ENCODE measurements at regions not wholly inside any gene's neighbourhood (a gene's known extent, or its start where the extent isn't known, plus 50 kb on each side); places are given as distances from the start of the nearest gene placed in this dataset.

GRCh38 chr11:11215944-11216343, 137.1 kb downstream of the CSNK2A3 start:
- Histone ChIP-seq H3K27ac (replicated peaks) (no peak overlapping the region), H3K27me3 (ENCODE audit: insufficient read depth, poor library complexity, severe bottlenecking) (no peaks in the 10 kb centered on the region), H3K4me3 (replicated peaks; ENCODE audit: insufficient read depth, low read length) (no peak overlapping the region)
- no peak for DNase-seq (ENCODE audit: low read depth in 1 of 2, low spot score in 1 of 2)
- TF ChIP-seq REST (IDR thresholded peaks at IDR 0.05; ENCODE audit: insufficient replicate concordance, low read depth) (no peak), POLR2AphosphoS5 (IDR thresholded peaks at IDR 0.05; ENCODE audit: low read depth) (no peak), GABPA (IDR thresholded peaks at IDR 0.05; ENCODE audit: low read depth) (no peak), SPI1 (IDR thresholded peaks at IDR 0.05; ENCODE audit: borderline replicate concordance, low read depth) (no peak)
- TF ChIP-seq, protein P1, sequence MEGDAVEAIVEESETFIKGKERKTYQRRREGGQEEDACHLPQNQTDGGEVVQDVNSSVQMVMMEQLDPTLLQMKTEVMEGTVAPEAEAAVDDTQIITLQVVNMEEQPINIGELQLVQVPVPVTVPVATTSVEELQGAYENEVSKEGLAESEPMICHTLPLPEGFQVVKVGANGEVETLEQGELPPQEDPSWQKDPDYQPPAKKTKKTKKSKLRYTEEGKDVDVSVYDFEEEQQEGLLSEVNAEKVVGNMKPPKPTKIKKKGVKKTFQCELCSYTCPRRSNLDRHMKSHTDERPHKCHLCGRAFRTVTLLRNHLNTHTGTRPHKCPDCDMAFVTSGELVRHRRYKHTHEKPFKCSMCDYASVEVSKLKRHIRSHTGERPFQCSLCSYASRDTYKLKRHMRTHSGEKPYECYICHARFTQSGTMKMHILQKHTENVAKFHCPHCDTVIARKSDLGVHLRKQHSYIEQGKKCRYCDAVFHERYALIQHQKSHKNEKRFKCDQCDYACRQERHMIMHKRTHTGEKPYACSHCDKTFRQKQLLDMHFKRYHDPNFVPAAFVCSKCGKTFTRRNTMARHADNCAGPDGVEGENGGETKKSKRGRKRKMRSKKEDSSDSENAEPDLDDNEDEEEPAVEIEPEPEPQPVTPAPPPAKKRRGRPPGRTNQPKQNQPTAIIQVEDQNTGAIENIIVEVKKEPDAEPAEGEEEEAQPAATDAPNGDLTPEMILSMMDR (IDR thresholded peaks at IDR 0.05; ENCODE audit: insufficient read depth, low read length) = no peak

DNA sequence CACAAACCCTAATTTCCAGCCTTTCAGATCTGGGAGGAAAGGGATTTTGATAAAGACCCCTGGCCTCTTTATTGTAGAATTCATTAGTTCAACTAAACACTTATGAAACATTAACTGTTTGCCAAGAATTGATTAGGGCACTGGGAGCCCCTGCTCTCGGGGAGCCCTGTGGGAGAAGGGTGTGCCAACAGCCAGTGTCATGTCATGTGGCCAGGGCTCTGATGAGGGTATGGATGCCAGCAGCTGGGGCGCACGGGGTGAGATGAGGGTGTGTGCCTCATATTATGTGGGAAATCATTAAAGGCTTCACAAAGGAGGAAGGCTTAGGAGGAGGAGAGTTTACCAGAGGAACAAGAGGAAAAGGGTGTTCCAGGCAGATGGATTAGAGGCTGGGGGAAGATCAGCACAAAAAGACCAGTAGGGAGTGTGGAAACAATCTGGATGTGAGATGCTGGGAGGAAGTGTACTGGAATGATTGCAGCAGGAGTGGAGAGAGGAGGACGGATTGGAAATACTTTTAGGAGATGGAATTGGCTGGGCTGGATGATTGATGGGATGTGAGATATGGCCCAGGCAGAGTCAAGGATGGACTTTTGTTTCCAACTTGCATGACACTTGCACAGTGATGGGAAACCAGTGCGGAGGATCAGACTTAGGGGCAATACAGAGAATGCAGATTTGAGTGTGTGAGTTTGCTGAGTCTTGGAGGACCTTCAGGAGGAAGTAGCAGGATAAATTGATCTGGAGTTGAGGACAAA, 137.8 kb downstream of the CSNK2A3 start:
- DNase-seq (ENCODE audit: low read depth in 1 of 2, low spot score in 1 of 2) = no peak
- no peak overlapping the region for H3K4me3 ChIP-seq (replicated peaks; ENCODE audit: insufficient read depth, low read length)
- no peaks in the 10 kb centered on the region for H3K27me3 ChIP-seq (ENCODE audit: insufficient read depth, poor library complexity, severe bottlenecking)
- no peak for TF ChIP-seq REST (IDR thresholded peaks at IDR 0.05; ENCODE audit: insufficient replicate concordance, low read depth)
- TF ChIP-seq SPI1 (IDR thresholded peaks at IDR 0.05; ENCODE audit: borderline replicate concordance, low read depth) = no peak
- no peak for TF ChIP-seq POLR2AphosphoS5 (IDR thresholded peaks at IDR 0.05; ENCODE audit: low read depth)
- TF ChIP-seq, protein P1 (IDR thresholded peaks at IDR 0.05; ENCODE audit: insufficient read depth, low read length) = no peak
- no peak for TF ChIP-seq GABPA (IDR thresholded peaks at IDR 0.05; ENCODE audit: low read depth)
- H3K27ac ChIP-seq (replicated peaks) = no peak overlapping the region

DNA sequence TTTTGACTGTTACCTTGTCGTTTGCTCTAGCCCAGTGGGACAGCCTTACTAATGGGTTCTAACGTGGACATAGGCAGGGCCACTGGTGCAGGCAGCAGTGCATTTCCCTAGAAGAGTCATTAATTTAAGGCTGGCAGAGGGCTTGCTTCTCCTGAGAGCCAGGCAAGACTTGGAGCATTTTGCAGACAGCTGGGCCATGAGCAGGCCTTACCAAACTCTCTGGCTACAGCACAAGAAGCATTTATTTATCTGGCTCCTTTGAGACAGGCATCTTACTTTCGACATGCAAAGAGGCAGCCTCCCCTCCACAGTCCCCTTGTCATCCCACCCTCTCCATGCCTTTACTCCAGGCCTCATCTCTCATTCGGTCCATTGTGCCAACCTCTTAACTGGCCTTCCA, 139.9 kb downstream of the CSNK2A3 start:
- H3K4me3 ChIP-seq (replicated peaks; ENCODE audit: insufficient read depth, low read length) = no peak overlapping the region
- DNase-seq (ENCODE audit: low read depth in 1 of 2, low spot score in 1 of 2) = no peak
- no peak overlapping the region for H3K27ac ChIP-seq (replicated peaks)
- no peak for TF ChIP-seq POLR2AphosphoS5 (IDR thresholded peaks at IDR 0.05; ENCODE audit: low read depth)
- no peaks in the 10 kb centered on the region for H3K27me3 ChIP-seq (ENCODE audit: insufficient read depth, poor library complexity, severe bottlenecking)

- Histone ChIP-seq H3K27ac (replicated peaks) (no peak overlapping the region), H3K4me3 (replicated peaks; ENCODE audit: insufficient read depth, low read length) (no peak overlapping the region), H3K27me3 (ENCODE audit: insufficient read depth, poor library complexity, severe bottlenecking) (no peaks in the 10 kb centered on the region)
- TF ChIP-seq REST (IDR thresholded peaks at IDR 0.05; ENCODE audit: insufficient replicate concordance, low read depth) (no peak), POLR2AphosphoS5 (IDR thresholded peaks at IDR 0.05; ENCODE audit: low read depth) (no peak)
- no peak for DNase-seq (ENCODE audit: low read depth in 1 of 2, low spot score in 1 of 2)
Measured at GRCh38 chr11:11211888-11212287, 141.2 kb downstream of the CSNK2A3 start.

Measured in HL-60 (cell line).